ENCODE measurements at regions not wholly inside any gene's neighbourhood (a gene's known extent, or its start where the extent isn't known, plus 50 kb on each side); places are given as distances from the start of the nearest gene placed in this dataset.

DNA sequence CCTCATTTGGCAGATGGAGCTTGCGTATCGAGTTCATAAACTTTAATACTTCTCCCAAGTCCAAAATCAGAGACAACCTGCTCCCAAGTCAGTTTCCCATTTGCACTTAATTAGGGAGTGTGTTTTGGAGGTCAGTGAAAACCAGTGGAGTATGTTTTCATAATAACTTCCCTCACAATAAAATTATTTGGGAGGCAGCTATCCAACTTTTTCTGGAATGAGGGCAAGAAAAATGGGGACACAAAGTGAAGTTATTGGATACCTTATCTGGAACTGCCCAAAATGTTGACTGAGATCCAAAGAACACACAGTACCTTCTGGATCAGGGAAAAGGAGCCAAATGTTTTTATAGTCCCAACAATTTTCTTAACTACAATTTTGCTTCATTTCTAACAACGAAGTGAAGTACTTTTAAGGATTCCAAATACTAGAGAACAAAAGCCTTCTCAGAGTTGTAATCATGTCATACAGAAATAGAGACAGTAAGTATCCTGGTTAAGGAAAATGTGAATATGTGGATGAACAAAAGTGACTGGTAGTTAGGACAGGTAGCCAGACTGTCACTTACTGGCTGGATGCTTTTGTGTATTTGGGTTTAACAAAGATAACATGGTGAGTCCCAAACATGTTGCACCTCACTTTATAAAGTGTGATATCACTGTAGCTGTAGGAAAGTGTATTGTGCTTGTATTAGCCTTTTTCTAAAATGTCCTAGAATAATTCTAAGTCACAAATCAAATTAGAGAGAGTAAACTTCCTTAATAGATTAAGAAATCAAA, 325.0 kb downstream of the HLX start:
- Mint-ChIP-seq H3K4me3 (no peak overlapping the region), H3K36me3 (ENCODE audit: insufficient read depth) (no peaks in the 10 kb centered on the region), H3K4me1 (ENCODE audit: low read depth) (no peaks in the 10 kb centered on the region), H3K27me3 (ENCODE audit: low read depth) (peaks cover 4% of the 10 kb centered on the region), H3K9me3 (no peaks in the 10 kb centered on the region)
- DNase-seq (no peak), ATAC-seq (no peak)

DNA sequence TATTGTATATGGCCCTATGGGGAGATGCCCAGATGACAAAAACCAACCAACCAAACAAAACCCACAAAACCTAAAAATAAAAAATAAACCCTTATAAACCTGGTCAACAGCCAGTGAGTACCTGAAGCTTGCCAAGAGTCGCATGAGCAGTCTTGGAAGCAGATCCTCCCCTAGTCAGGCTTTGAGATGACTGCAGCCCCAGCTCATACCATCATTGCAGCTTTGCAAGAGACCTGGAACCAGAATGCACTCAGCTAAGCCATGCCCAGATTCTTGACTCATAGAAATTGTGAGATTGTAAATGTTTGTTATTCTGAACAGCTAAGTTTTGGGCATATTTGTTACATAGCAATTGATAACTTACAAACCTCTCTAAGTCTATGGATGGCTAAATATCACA, 326.8 kb downstream of the HLX start:
- DNase-seq (no peak), ATAC-seq (no peak)
- Mint-ChIP-seq H3K4me3 (no peak overlapping the region), H3K27me3 (ENCODE audit: low read depth) (peaks cover 4% of the 10 kb centered on the region), H3K4me1 (ENCODE audit: low read depth) (no peaks in the 10 kb centered on the region), H3K36me3 (ENCODE audit: insufficient read depth) (no peaks in the 10 kb centered on the region), H3K9me3 (no peaks in the 10 kb centered on the region)

DNA sequence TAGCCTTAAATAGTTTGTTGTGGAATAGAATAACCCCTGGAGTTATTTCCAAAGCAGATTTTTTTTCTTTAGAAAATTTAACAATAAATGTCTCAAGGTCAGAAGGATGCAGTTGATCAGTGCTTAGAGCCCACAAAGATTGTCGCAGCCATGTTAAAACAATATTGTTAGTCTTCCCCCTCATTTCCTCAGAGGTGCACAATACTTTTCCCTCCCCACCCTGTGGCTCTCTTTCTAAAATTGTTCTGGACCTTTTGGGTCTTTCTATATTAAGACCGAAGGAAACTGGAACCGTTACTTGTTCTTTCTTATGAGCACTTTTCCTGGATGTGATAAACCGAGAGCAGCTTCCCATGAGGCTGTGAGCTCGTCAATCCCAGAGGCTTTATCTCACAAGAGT, 333.7 kb downstream of the HLX start:
- peaks cover 4% of the 10 kb centered on the region for H3K27me3 Mint-ChIP-seq (ENCODE audit: low read depth)
- H3K4me1 Mint-ChIP-seq (ENCODE audit: low read depth), result no peaks in the 10 kb centered on the region
- no peaks in the 10 kb centered on the region for H3K36me3 Mint-ChIP-seq (ENCODE audit: insufficient read depth)
- H3K4me3 Mint-ChIP-seq, result no peak overlapping the region
- DNase-seq (no peak), ATAC-seq (no peak)
- no peaks in the 10 kb centered on the region for H3K9me3 Mint-ChIP-seq

DNA sequence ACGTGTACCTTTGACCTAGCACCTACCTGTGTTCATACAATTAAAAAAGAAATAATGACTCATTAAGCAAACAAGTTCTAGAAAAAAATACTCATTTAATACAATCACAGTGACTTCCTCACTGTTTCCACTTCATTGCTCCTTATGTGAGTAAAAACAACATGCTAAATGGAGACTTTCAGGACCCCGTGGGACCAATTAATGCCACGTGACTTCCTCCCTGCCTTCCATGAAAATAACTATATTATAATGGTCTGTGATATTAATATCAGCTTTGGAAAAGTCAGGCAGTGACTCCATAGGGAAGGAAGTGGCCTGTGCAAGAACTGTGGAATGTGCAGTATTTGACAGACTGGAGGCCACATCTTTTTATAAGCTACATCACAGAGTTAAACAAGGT, 337.8 kb downstream of the HLX start:
- H3K4me1 Mint-ChIP-seq (ENCODE audit: low read depth), result no peaks in the 10 kb centered on the region
- no peak for ATAC-seq
- H3K36me3 Mint-ChIP-seq (ENCODE audit: insufficient read depth), result no peaks in the 10 kb centered on the region
- H3K4me3 Mint-ChIP-seq, result no peak overlapping the region
- peaks cover 4% of the 10 kb centered on the region for H3K27me3 Mint-ChIP-seq (ENCODE audit: low read depth)
- no peaks in the 10 kb centered on the region for H3K9me3 Mint-ChIP-seq
- DNase-seq, result no peak

DNA sequence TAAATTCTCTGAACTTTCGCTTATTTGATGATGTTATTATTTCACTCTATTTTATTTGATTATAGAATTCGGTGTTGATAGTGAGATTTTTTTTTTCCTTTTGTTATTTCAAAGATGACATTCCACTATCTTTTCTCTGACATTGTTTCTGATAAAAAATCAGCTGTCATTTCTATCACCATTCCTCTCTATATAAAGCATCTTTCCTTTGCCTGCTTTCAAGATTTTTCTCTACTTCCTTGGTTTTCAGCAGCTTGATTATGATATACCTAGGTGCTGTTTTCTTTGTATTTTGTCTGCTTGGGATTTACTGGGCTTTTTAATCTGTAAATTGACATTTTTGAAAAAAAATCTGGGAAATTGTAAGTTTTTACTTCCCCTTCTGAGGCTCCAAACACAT, 344.0 kb downstream of the HLX start:
- peaks cover 12% of the 10 kb centered on the region for H3K9me3 Mint-ChIP-seq

DNA sequence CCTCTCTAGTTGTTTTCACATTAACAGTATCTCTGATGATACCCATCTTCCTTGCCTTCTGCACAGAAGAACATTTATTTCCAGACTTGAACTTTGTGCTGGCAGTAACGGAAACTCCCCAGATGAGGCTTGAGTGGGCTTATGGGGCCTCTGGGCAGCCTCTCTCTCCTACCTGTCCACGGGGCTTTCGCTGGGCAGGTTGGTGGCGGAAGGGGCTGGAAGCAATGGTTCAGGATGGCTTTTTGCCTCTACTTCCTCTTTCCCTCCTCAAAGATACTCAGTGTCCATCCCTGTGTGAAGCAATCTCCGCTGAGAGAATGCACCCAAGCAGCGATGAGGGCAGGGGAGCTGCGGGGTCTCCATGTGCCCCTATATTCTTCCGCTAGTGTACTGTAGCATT, 348.2 kb downstream of the HLX start:
- ATAC-seq, result no peak
- no peak overlapping the region for H3K4me3 Mint-ChIP-seq

More for the DNA sequence above, 344.0 kb downstream of the HLX start:
- Mint-ChIP-seq H3K4me1 (ENCODE audit: low read depth) (no peaks in the 10 kb centered on the region), H3K4me3 (no peak overlapping the region), H3K27me3 (ENCODE audit: low read depth) (peaks cover 5% of the 10 kb centered on the region), H3K36me3 (ENCODE audit: insufficient read depth) (no peaks in the 10 kb centered on the region)
- ATAC-seq, result no peak
- no peak for DNase-seq

DNA sequence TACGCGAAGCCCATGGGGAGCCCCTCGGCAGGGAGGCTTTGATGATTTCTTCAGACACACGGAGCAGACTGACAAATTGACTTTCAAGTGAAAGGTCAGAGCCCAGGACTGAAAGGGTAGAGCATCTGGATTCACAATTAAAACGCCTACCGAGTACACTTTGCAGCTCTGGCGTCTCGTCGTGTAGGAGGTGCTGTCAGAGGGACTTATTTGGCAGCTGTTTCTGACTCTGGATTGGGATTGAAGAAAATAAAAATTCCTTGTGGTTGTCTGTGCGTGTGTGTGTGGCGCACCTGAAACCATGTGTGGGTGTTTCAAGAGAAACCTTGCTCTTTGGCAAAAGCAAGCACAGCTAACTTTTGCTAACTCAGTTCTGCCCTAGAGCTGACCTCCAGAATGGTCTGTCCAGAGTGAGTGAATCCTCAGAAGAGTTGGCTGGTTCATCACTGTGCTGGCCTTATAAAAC, 348.7 kb downstream of the HLX start:
- ATAC-seq (peak; percentile 35 to 51), DNase-seq (no peak)
- Mint-ChIP-seq H3K27me3 (ENCODE audit: low read depth) (peaks cover 8% of the 10 kb centered on the region), H3K9me3 (peaks cover 8% of the 10 kb centered on the region), H3K36me3 (ENCODE audit: insufficient read depth) (no peaks in the 10 kb centered on the region), H3K4me1 (ENCODE audit: low read depth) (no peaks in the 10 kb centered on the region), H3K4me3 (no peak overlapping the region)

More for the DNA sequence above, 348.2 kb downstream of the HLX start:
- Mint-ChIP-seq H3K4me1 (ENCODE audit: low read depth) (no peaks in the 10 kb centered on the region), H3K36me3 (ENCODE audit: insufficient read depth) (no peaks in the 10 kb centered on the region), H3K9me3 (peaks cover 12% of the 10 kb centered on the region), H3K27me3 (ENCODE audit: low read depth) (peaks cover 8% of the 10 kb centered on the region)
- no peak for DNase-seq

DNA sequence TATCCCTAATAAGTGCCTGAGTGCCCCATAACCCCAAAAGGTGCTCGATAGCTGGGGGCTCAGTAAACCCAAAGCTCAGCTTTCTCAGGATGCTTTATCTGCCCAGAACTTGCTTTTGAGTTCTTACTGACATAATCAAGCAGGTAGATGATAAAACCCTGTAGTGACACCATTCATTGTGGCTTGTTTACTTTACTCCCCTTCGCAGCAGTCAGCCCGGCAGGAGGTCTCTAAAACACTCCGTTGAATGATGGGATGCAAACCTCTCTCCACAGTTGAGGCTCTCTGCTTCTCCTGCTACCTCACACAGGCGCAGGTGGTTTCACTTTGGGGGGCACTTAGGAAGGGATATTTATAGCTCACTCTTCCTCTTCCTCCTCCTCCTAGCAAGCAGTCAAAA, 349.4 kb downstream of the HLX start:
- peaks cover 8% of the 10 kb centered on the region for H3K27me3 Mint-ChIP-seq (ENCODE audit: low read depth)
- H3K4me1 Mint-ChIP-seq (ENCODE audit: low read depth), result no peaks in the 10 kb centered on the region
- H3K9me3 Mint-ChIP-seq, result peaks cover 4% of the 10 kb centered on the region
- no peak for ATAC-seq
- H3K36me3 Mint-ChIP-seq (ENCODE audit: insufficient read depth), result no peaks in the 10 kb centered on the region
- DNase-seq, result no peak
- H3K4me3 Mint-ChIP-seq, result no peak overlapping the region

DNA sequence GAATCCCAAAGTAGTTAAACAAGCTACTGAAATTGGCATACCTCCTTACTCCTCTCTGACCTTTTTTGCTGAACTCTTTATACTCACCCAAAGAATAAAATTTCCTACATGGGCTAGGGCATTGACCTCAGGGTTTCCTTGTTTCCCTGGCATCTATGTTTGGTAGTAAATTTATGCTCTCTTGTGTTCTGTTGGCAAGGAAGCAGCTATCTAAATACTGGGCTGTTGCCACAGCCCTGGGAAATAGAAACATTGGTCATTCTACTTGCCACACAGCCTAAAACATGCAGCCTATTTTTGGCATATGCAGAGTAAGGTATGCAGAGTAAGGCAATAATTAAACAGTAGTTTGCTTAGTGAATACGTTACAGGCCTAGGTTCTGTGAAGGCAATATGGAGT, 351.4 kb downstream of the HLX start:
- DNase-seq (no peak), ATAC-seq (no peak)
- Mint-ChIP-seq H3K4me3 (no peak overlapping the region), H3K36me3 (ENCODE audit: insufficient read depth) (no peaks in the 10 kb centered on the region), H3K27me3 (ENCODE audit: low read depth) (peaks cover 8% of the 10 kb centered on the region), H3K4me1 (ENCODE audit: low read depth) (no peaks in the 10 kb centered on the region), H3K9me3 (no peaks in the 10 kb centered on the region)

DNA sequence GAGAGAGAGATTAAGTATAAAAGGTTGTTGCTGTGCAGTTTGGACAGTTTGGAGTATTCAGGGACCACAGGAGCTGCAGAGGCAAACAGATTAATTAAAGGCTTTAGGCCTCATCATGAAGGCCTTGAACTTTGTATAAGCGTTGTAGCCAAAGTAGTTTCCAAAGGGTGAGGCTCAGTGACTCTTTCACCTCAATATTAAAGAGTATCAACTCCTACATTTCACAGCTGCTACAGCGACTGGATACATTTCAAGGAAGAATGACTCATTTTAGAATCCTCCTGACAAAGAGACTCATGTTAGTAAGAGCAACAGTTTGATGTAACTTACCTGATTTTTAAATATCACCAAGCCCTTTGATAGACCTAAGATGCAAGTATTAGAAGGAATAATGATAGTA, 355.5 kb downstream of the HLX start:
- ATAC-seq (no peak), DNase-seq (no peak)
- Mint-ChIP-seq H3K36me3 (ENCODE audit: insufficient read depth) (no peaks in the 10 kb centered on the region), H3K9me3 (no peaks in the 10 kb centered on the region), H3K4me1 (ENCODE audit: low read depth) (no peaks in the 10 kb centered on the region), H3K4me3 (no peak overlapping the region), H3K27me3 (ENCODE audit: low read depth) (no peaks in the 10 kb centered on the region)

DNA sequence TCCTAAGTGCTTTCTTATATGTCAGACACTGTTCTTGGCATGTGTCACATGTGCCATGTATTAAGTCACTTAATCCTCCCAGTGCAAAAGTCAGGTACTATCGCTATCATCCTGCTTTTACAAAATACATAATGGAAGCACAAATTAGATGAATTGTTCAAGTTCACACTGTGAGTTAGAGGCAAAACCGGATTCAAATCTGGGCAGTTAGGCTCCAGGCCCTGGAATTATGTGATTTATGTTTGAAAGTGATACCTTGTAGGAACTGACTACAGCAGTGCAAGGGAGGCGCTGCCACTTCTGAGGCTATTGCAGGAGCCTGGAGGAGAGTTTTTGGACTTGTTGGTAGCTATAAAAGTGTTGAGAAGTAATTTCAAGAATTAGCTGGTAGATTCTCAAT, 358.3 kb downstream of the HLX start:
- Mint-ChIP-seq H3K36me3 (ENCODE audit: insufficient read depth) (no peaks in the 10 kb centered on the region), H3K9me3 (no peaks in the 10 kb centered on the region), H3K4me1 (ENCODE audit: low read depth) (no peaks in the 10 kb centered on the region), H3K4me3 (no peak overlapping the region), H3K27me3 (ENCODE audit: low read depth) (peaks cover 4% of the 10 kb centered on the region)
- ATAC-seq (no peak), DNase-seq (no peak)

DNA sequence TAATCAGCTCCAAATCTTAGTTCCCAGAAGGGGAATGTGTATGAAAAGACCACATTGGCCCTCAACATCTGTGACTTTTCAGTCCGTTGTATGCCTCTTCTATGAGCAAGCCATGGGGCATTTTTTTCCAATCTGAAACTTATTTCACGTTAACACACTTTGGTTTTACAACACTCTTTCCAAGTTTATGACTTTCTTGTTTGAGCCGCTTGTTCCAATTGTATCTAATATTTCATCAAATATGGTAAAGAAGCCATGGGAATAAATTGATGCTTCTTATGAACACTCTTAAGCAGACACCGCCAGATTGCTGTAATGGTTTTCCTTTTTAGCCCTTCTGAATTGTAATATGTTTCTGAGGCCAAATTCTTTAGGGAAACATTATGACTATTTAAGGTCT, 359.9 kb downstream of the HLX start:
- Mint-ChIP-seq H3K4me1 (ENCODE audit: low read depth) (no peaks in the 10 kb centered on the region), H3K36me3 (ENCODE audit: insufficient read depth) (no peaks in the 10 kb centered on the region), H3K9me3 (no peaks in the 10 kb centered on the region), H3K4me3 (no peak overlapping the region), H3K27me3 (ENCODE audit: low read depth) (peaks cover 5% of the 10 kb centered on the region)
- no peak for DNase-seq
- no peak for ATAC-seq

DNA sequence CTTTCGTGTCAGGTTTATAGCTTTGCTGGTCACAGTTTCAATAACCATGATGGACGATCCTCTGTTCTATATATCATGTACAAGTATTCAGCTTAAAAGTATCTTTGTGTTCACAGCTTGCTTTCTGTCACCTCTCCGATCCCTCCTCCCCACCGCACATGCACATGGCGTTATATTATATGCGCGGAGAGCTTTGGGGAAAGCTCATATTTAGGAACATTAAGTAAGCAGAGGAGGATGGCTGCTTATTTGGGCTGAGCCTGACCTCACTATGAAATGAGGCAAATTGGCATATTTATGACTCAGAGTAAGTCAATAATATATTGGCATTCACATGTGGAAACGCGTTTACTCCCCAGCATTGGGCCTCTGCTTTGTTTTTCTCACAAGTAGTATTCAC, 360.5 kb downstream of the HLX start:
- Mint-ChIP-seq H3K36me3 (ENCODE audit: insufficient read depth) (no peaks in the 10 kb centered on the region), H3K9me3 (no peaks in the 10 kb centered on the region), H3K27me3 (ENCODE audit: low read depth) (peaks cover 5% of the 10 kb centered on the region), H3K4me3 (no peak overlapping the region), H3K4me1 (ENCODE audit: low read depth) (no peaks in the 10 kb centered on the region)
- DNase-seq (no peak), ATAC-seq (no peak)

DNA sequence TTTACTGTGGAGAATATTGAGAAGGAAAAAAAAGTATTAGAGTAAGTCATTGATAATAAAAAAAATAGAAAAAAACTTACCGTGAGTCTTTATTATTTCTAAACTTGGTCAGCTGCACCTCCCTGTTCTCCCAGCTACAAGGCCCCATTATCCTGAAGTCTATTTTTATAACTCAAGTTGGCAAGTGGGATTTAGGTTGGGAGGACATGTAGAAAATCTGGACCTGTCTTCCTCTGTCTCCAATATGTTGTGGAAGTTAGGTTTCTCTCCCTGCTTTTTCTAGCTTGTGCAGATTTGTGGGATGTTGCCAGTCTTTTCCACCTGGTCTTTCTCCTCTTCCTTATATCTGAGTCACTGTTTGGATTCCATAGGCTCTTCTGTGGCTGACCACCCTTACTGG, 361.4 kb downstream of the HLX start:
- no peak for DNase-seq
- no peak for ATAC-seq

DNA sequence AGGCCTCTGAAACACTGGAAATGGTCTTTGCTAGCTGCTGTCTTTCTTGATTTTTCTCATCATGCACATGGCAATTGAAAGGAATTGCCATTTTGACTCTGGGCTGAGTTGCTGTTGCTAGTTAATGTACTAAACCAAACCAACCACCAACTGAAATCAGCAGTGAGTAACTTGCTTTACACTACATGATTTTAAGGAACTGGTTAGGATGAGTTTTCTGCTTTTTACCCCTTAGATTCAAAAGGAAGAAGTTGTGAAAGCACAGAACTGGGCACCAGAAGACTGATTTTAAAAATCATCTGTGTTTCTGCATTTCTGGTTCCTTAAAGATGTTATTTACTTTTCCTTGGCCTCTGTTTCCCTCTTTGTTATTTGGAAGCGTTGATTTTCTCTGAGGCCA, 361.9 kb downstream of the HLX start:
- Mint-ChIP-seq H3K4me3 (no peak overlapping the region), H3K9me3 (no peaks in the 10 kb centered on the region), H3K27me3 (ENCODE audit: low read depth) (peaks cover 9% of the 10 kb centered on the region), H3K4me1 (ENCODE audit: low read depth) (no peaks in the 10 kb centered on the region), H3K36me3 (ENCODE audit: insufficient read depth) (no peaks in the 10 kb centered on the region)
- ATAC-seq (no peak), DNase-seq (no peak)

More for the DNA sequence above, 361.4 kb downstream of the HLX start:
- Mint-ChIP-seq H3K9me3 (no peaks in the 10 kb centered on the region), H3K4me1 (ENCODE audit: low read depth) (no peaks in the 10 kb centered on the region), H3K36me3 (ENCODE audit: insufficient read depth) (no peaks in the 10 kb centered on the region), H3K27me3 (ENCODE audit: low read depth) (peaks cover 9% of the 10 kb centered on the region), H3K4me3 (no peak overlapping the region)
